ENCODE measurements at regions not wholly inside any gene's neighbourhood (a gene's known extent, or its start where the extent isn't known, plus 50 kb on each side); places are given as distances from the start of the nearest gene placed in this dataset.
"Not testable (repeated sequence)": the region's sequence is repeated elsewhere in the genome, so short reads cannot be mapped to it uniquely, and the experiment has no call there.

DNA sequence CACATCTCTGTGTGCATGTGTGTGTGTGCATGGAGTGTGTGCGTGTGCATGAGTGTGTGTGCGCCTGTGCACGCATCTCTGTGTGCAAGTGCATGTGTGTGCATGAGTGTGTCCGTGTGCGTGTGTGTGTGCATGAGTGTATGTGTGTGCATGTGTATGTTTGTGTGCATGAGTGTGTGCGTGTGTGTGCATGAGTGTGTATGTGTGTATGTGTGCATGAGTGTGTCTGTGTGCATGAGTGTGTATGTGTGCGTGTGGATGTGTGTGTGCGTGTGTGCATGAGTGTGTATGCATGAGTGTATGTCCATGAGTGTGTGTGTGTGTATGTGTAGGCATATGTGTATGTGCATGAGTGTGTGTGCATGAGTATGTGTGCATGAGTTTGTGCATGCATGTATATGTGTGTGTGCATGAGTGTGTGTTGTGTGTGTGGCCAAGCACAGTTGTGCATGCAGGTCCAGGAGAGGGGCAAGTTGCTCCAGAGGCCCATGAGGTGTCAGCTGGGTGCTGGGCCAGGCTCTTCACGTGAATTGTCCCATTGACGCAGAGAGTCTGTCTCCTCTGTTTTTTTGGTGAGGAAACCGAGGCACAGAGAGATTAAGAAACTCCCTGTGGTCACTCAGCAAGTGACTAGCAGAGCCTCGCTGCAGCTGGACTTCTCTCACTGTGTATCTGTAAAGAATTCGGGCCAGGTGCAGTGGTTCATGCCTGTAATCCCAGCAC, 75.5 kb downstream of the ASB1 start:
- no peak for DNase-seq

- no peak for DNase-seq
Observed at GRCh38 chr2:238502956-238503791, 76.4 kb downstream of the ASB1 start.

DNA sequence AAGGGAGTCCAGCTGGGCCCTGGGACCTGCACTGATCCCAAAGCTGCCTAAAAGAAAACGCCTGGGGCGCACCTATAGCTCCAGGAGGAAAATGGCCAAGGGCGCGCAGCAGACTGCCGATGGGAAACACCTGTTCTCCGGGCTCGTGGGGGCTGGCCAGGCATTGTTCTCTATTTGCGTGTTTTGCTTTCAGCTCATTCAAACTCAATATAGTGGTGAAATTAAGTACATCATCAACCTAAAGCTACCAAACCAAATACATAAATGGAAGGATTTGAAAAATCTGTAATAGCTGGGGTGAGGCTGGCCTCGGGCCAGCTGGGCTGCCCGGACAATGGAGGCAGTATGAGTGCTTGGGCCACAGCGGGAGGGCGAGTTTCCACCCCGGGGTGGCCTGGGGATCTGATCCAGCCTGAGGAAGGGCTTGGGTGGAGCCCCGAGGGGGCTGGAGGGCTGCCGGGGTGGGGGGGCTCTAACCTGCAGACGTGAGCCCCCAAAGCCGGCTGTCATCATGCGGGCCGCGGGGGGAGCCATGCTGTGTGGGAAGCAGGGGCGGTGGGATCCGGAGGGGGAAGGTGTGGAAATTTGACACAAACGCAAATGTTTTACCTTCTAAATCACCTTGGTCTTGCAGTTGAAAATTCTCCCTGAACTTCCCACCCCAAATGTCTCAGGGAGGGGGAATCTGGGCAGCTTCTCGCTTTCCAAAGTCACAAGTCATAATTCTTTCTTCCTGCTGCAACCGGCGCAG, 77.6 kb downstream of the ASB1 start:
- DNase-seq: no peak

GRCh38 chr2:238505119-238505891, 78.6 kb downstream of the ASB1 start:
- no peak for DNase-seq

DNA sequence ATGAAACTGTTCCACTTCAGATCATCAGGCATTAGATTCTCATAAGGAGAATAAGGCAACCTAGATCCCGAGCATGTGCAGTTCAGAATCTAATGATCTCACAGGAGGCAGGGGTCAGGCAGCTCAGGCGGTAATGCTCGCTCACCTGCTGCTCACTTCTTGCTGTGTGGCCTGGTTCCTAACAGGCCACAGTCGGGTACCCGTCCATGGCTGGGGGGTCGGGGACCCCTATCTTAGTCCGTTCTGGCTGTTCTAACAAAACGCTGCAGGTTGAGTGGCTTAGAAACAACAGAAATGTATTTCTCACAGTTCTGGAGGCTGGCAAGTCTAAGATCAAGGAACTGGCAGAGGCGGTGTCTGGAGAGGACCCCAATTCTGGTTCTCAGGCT, 79.2 kb downstream of the ASB1 start:
- DNase-seq: no peak

DNA sequence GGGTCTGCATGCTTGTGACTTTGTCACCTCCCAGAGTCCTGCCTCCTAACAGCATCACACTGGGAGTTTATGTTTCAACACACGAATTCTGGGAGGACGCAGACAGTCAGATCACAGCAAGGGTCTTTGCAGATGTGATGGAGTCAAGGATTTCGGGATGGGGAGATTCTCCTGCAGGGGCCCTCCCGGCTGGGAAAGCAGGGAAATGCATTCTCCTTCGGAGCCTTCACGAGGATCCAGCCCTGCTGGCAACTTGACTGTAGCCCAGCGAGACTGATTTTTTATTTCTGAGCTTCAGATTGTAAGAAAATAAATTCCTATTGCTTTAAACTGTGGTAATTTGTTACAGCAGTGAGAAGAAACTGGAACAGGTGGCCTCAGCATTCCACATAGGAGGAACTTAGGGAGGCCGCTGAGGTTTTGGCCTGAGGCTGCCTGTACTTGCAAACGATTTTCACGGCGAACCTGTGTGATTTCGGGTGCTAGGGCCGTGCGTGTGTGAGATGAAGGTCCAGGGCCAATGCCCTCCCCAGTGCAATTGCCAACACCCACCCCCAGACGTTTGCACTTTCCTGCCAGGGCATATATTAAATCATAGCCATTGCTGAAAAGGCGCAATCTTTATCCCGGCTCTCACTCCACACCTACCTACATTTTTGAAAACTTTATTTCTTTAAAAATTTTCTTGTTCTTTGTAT, 79.8 kb downstream of the ASB1 start:
- DNase-seq: no peak

DNA sequence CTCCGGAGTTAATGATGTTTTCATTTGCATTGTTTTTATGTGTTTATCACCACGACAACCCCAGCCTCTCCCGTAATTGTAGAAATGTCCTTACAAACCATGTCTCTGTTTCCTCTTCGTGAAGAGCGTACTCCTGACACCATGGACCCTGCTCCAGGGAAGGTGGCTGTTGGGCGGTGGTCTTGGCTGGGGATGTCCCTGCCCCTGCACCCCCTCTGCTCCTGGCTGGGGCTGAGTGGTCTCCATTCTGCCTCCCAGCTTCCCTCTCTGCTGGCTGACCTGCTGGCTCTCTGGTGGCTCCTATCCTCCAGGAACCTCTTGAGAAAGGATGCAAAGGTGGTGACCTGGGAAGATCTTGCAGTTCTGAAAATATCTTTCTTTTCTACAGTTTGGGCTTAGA, 81.1 kb downstream of the ASB1 start:
- no peak for DNase-seq

GRCh38 chr2:238509151-238509835, 82.6 kb downstream of the ASB1 start:
- peak; percentile 25 for DNase-seq

- DNase-seq: no peak
Observed at GRCh38 chr2:238509903-238510302, 83.2 kb downstream of the ASB1 start.

GRCh38 chr2:238510911-238511613, 84.3 kb downstream of the ASB1 start:
- no peak for DNase-seq

- no peak for DNase-seq
Observed at GRCh38 chr2:238511614-238511950, 84.9 kb downstream of the ASB1 start.

DNA sequence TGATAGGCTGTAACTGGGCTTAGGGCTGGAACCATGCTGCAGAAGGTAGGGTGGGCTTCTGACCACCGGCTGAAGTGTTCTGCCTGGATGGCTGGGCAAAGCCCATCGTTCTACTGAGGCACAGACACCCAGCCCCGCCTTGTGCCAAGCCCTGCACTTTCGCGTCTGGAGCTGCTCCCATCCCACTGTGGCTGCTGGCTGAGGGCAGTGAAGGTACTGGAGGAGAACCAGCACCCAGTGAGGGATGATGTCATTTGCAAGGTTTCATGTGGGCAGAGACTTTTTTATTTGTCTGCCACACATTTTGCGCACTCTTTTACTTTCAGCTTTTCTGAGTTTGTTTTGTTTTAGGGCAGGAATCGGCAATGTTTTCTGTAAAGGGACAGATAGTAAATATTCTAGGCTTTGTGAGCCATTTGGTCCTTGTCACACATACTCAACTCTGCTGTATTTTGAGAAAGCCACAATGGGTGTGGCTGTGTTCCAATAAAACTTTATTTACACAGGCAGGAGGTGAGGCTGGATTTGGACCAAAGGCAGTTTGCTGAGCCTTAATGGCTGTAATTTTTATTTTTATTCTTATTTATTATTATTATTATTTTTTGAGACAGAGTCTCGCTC, 85.6 kb downstream of the ASB1 start:
- DNase-seq: no peak

DNA sequence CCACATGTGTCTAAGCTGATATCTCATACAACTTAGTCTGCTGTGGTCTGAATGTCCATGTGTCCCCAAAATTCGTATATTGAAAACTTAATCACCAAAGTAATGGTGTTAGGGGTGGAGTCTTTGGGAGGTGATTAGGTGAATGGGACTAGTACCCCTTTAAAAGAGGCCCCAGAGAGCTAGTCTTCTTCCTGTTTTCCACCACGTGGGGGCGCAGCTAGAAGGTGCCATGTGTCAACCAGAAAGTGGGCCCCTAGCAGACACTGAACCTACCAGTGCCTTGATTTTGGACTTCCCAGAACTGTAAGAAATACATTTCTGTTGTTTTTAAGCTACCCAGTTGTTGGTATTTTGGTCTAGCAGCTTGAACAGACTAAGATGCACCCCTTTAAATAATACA, 86.6 kb downstream of the ASB1 start:
- DNase-seq: peak; percentile 73

- not testable (repeated sequence) for DNase-seq
Observed at GRCh38 chr2:238514024-238514423, 87.3 kb downstream of the ASB1 start.

DNA sequence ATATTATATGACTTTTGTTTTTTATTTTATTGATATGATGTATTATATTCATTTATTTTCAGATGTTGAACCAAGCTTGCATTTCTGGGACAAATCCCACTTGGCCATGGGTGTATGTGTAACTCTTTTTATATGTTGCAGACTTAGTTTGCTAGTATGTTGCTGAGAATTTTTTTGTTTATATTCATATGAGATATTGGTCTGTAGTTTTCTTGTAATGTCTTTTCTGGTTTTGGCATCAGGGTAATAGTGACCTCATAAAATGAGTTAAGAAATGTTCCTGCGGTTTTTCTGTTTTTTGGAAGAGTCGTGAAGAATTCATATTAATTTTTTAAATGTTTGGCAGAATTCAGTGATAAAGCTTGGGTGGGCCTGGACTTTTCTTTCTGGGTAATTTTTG, 88.7 kb downstream of the ASB1 start:
- no peak for DNase-seq

DNA sequence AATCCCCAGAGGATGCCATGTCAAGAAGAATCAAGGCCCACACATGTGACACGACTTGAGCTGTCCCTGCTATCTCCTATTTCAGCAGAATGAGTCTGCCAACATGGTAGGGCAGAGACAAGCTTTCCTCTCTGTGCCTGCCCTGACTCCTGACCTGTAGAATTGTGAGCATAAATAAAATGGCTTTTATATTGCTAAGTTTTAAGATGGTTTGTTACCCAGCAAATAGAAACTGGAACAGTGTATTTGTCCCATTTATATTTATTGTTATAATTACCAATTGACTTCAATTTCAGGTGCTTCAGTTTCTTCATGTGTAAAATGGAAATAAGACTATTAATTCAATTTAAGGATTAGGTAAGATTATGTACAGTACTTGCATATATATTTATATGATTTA, 90.5 kb downstream of the ASB1 start:
- DNase-seq: no peak

GRCh38 chr2:238518172-238518820, 91.6 kb downstream of the ASB1 start:
- no peak for DNase-seq

DNA sequence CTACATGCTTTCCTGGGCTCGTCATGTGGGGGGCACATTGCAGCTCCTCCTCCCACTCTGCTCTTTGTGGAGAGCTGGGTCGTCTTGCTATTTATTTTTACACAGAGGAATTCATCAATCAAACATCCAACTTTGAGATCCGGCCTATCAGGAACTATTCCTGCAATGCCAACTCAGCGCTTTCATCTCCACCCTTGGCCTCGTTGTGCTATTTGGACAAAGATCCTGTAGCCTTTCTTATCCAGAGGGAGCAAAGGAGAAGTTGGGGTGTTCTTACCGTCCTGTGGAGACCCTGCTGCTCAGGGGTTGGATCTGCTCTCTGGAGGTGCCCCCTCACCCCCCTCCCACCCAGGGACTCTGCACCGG, 92.1 kb downstream of the ASB1 start:
- no peak for DNase-seq

GRCh38 chr2:238520359-238520886, 93.7 kb downstream of the ASB1 start:
- DNase-seq: no peak

DNA sequence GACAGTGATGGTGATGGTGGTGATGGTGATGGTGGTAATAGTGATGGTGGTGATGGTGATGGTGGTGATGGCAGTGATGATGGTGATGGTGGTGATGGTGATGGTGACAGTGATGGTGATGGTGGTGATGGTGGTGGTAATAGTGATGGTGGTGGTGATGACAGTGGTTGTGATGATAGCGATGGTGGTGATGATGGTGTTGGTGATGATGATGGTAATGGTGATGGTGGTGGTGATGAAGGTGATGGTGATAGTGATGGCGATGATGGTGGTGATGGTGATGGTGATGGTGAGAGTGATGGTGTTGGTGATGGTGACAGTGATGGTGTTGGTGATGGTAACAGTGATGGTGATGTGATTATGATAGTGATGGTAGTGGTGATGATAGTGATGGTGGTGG, 94.3 kb downstream of the ASB1 start:
- DNase-seq: no peak
